BLaER1 (cell line): ENCODE measurements at regions not wholly inside any gene's neighbourhood (a gene's known extent, or its start where the extent isn't known, plus 50 kb on each side); places are given as distances from the start of the nearest gene placed in this dataset.
"Not testable (repeated sequence)": the region's sequence is repeated elsewhere in the genome, so short reads cannot be mapped to it uniquely, and the experiment has no call there.

ENCODE experiments used
- H3K27ac ChIP-seq: shearing (Covaris generic); formaldehyde crosslinking; 2 replicates; pipeline ENCODE4 v1.8.1; 2022
- H3K27me3 ChIP-seq: shearing (Covaris generic); formaldehyde crosslinking; 2 replicates; pipeline ENCODE4 v1.8.1; 2022
- H3K36me3 ChIP-seq: shearing (Covaris generic); formaldehyde crosslinking; 2 replicates; pipeline ENCODE4 v1.8.1; 2022
- H3K4me1 ChIP-seq: shearing (Covaris generic); formaldehyde crosslinking; 2 replicates; pipeline ENCODE4 v1.8.1; 2022
- H3K4me2 ChIP-seq: shearing (Covaris generic); formaldehyde crosslinking; 2 replicates; pipeline ENCODE4 v1.8.1; 2022
- H3K4me3 ChIP-seq: shearing (Covaris generic); formaldehyde crosslinking; 2 replicates; pipeline ENCODE4 v1.8.1; 2022
- H3K9ac ChIP-seq: shearing (Covaris generic); formaldehyde crosslinking; 2 replicates; pipeline ENCODE4 v1.8.1; 2022
- H3K9me3 ChIP-seq: shearing (Covaris generic); formaldehyde crosslinking; 2 replicates; pipeline ENCODE4 v1.8.1; 2022
- H4K20me1 ChIP-seq: shearing (Covaris generic); formaldehyde crosslinking; 2 replicates; pipeline ENCODE4 v1.8.1; 2022
- Cebpa-rat ChIP-seq: shearing (Covaris generic); IDR thresholded peaks from 2 replicates; pipeline ENCODE4 v1.8.1; 2022

DNA sequence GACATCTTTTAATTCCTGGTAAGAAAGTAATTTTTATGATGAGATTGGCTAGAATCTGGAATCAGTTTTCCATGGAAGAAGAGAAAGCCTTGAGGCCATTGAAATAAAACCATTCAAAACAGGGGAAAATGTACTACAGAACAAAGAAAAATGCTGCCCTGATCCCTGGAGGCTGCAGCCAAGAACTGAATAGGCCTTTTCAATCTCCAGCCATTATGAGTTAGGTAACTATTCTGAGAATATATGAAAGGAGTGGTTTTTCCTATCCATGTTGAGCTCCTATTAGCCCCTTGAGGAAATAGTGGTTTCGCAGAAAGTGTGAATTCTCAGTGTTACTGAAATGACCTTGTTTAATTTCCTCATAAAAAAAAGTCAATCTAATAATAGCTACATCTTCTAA lies 408.5 kb upstream of the GRAMD2B start:
- Histone ChIP-seq H3K27me3 (no peaks in the 10 kb centered on the region), H3K9ac (no peak overlapping the region), H4K20me1 (no peaks in the 10 kb centered on the region), H3K36me3 (no peaks in the 10 kb centered on the region), H3K4me1 (peaks cover 12% of the 10 kb centered on the region), H3K4me2 (peak overlapping the region; percentile 22; the same call in 1 of the 2 replicates), H3K9me3 (no peaks in the 10 kb centered on the region), H3K27ac (no peak overlapping the region), H3K4me3 (no peak overlapping the region)
- no peak for TF ChIP-seq Cebpa-rat

DNA sequence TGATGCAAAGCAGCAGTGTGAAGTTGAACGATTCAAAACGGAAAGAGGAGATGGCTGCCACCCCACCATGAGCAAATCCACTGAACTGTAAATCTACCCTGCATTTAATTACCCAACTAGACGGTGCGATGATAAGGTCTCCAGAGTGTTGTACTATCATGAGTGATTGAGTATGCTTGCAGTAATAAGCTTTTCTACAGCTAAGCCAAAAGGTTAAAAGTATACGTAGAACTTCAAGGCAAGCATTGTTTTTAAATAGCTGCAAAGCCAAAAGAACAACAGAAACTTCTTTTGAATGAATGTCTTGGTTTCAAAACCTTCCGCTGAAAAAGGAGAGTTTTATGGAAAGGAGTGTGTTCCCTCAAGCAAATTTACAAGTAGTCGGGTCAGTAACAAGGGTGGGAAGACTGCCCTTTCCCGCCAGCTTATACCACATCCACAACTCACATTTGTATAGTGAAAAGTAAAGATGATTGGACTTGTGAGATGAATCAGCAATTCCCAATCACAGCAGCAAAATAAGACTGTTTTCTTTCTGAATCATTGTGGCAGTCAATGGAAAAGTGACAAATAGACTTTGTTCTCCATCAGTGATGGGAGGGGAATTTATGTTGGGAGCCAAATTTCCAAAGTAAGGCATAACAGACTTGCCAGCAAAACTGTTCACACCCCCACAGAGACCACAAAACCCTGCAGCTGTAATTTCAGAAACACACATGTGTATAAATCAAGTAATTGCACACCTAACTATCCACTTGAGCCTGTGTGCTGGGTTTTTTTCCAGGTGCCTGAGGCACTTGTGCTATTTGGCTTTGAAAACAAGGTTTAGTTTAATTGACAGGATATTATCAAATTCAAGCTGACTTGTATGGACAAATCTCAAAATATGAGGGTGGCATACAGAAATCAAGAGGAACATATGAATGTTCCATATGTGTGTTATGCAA lies 407.7 kb upstream of the GRAMD2B start:
- Histone ChIP-seq H3K27ac (no peak overlapping the region), H3K9ac (no peak overlapping the region), H3K9me3 (no peaks in the 10 kb centered on the region), H4K20me1 (no peaks in the 10 kb centered on the region), H3K4me2 (no peak overlapping the region; the same call in 1 of the 2 replicates), H3K4me1 (peaks cover 12% of the 10 kb centered on the region), H3K4me3 (no peak overlapping the region), H3K27me3 (no peaks in the 10 kb centered on the region), H3K36me3 (no peaks in the 10 kb centered on the region)
- TF ChIP-seq Cebpa-rat = no peak

- Histone ChIP-seq H3K4me2 (no peak overlapping the region), H3K9me3 (no peaks in the 10 kb centered on the region), H3K27ac (no peak overlapping the region), H3K27me3 (no peaks in the 10 kb centered on the region), H3K4me1 (peaks cover 12% of the 10 kb centered on the region), H4K20me1 (no peaks in the 10 kb centered on the region), H3K9ac (no peak overlapping the region), H3K36me3 (no peaks in the 10 kb centered on the region), H3K4me3 (no peak overlapping the region)
- TF ChIP-seq Cebpa-rat = no peak
Measured at GRCh38 chr5:126016256-126016655, 407.0 kb upstream of the GRAMD2B start.

DNA sequence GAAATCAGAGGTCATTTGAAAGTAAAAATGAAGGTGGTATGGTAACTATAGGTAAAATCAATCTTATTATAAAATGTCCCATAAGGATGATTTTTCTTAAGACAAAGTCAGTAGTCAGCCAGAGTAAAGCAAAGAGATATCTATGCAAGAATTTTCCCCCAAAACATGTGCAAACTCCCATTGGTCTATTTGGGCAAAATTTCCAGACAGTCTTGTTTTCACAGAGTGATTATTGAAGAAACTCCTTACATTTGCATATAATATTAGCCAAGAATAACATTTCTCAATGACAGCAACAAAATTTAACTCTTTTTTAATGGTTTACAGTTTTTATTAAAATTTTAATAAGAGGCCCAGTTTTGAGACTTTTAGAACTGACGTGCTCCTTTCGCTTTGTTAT lies 406.1 kb upstream of the GRAMD2B start:
- TF ChIP-seq Cebpa-rat = no peak
- Histone ChIP-seq H3K4me1 (peaks cover 12% of the 10 kb centered on the region), H3K4me3 (no peak overlapping the region), H3K9ac (no peak overlapping the region), H3K27me3 (no peaks in the 10 kb centered on the region), H4K20me1 (no peaks in the 10 kb centered on the region), H3K9me3 (no peaks in the 10 kb centered on the region), H3K4me2 (no peak overlapping the region), H3K36me3 (no peaks in the 10 kb centered on the region), H3K27ac (no peak overlapping the region)

DNA sequence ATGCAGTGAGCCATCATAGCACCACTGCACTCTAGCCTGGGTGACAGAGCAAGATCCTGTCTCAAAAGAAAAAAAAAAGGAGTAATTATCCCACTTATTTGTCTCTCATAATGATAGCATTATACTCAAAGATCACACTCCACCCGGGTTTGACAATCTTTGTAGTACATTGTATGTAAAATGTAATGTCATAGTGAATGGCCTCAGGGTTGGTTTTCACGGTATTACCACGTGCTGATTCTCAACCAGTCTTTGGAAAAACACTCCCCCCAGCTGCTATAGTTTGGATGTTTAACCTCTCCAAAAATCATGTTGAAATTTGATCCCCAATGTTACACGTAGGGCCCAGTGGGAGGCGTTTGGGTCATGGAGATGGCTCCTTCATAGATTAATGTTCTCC lies 402.4 kb upstream of the GRAMD2B start:
- Histone ChIP-seq H3K27ac (no peak overlapping the region), H3K4me3 (no peak overlapping the region), H4K20me1 (no peaks in the 10 kb centered on the region), H3K4me2 (no peak overlapping the region), H3K9ac (no peak overlapping the region), H3K9me3 (peaks cover 4% of the 10 kb centered on the region; the same call in 1 of the 2 replicates), H3K27me3 (no peaks in the 10 kb centered on the region), H3K36me3 (no peaks in the 10 kb centered on the region), H3K4me1 (no peaks in the 10 kb centered on the region)
- TF ChIP-seq Cebpa-rat = no peak

DNA sequence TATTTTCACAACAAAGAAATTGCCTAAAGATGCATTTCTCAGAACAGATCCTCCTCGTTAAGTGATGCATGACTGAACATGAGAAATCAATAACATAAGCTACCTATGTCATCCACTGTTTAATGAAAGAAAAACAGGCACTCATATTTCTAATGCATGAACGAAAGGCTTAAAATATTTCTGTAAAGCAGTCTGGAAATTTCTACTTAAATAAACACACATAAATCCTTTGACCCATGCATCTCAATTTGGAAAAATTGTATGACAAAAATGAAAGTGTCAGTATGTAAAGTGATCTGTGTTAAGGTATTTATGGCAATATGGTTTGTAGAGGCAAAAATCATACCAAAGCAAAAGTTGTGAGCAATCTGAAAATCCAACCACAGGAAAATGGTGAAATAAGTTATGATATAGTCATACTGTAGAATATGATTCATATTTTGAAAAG lies 399.2 kb upstream of the GRAMD2B start:
- no peak overlapping the region for H3K4me2 ChIP-seq
- TF ChIP-seq Cebpa-rat = no peak
- H3K9me3 ChIP-seq = peaks cover 26% of the 10 kb centered on the region
- no peak overlapping the region for H3K9ac ChIP-seq
- no peaks in the 10 kb centered on the region for H3K27me3 ChIP-seq
- no peak overlapping the region for H3K4me3 ChIP-seq
- no peaks in the 10 kb centered on the region for H3K4me1 ChIP-seq
- H3K27ac ChIP-seq = no peak overlapping the region
- no peaks in the 10 kb centered on the region for H3K36me3 ChIP-seq
- H4K20me1 ChIP-seq = no peaks in the 10 kb centered on the region

DNA sequence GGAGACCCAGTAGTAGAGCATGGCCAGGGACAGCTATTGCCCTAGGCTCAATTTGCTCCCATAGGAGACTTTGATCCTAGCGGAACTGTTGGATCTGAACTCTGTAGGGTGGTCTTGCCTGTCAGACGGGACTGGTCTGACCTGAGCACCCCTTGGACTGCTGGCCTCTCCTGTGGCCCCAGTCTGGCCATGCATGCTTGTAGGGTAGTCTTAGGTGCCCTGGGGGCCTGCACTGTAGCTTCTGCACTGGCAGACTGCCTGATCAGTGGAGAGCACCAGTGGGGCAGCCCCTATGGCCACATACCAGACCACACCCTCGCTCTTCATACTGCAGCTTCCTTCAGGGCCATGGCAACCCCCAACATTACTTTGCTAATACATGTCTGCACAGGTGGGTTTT lies 396.1 kb upstream of the GRAMD2B start:
- no peaks in the 10 kb centered on the region for H3K36me3 ChIP-seq
- no peak overlapping the region for H3K9ac ChIP-seq
- H3K9me3 ChIP-seq = peaks cover 39% of the 10 kb centered on the region
- no peak overlapping the region for H3K4me2 ChIP-seq
- H4K20me1 ChIP-seq = no peaks in the 10 kb centered on the region
- H3K27ac ChIP-seq = no peak overlapping the region
- H3K4me3 ChIP-seq = no peak overlapping the region
- H3K4me1 ChIP-seq = no peaks in the 10 kb centered on the region
- TF ChIP-seq Cebpa-rat = no peak
- H3K27me3 ChIP-seq = no peaks in the 10 kb centered on the region

DNA sequence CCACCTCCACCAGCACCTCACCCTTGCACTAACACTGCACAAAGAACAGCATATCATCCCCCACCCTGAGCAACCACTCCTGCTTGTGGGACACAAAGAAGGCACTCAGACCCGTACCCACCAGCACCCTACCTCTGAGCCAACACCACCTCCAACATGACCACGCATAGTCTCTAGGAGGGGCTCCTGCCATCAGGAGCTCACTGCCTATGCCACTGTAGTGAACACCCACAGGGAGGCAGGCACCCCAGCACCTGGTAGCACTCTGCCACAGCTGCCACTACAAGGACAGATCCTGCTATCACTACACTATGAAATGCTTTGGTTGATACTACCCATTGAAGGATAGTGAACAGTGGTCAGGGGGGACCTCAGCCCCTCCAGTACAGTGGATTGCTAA lies 395.6 kb upstream of the GRAMD2B start:
- Histone ChIP-seq H3K27me3 (no peaks in the 10 kb centered on the region), H3K9ac (no peak overlapping the region), H4K20me1 (no peaks in the 10 kb centered on the region), H3K4me2 (no peak overlapping the region), H3K27ac (no peak overlapping the region), H3K9me3 (peaks cover 36% of the 10 kb centered on the region), H3K36me3 (no peaks in the 10 kb centered on the region), H3K4me1 (no peaks in the 10 kb centered on the region), H3K4me3 (no peak overlapping the region)
- TF ChIP-seq Cebpa-rat = no peak

GRCh38 chr5:126028336-126028735 lies 394.9 kb upstream of the GRAMD2B start:
- Histone ChIP-seq H4K20me1 (no peaks in the 10 kb centered on the region), H3K27ac (no peak overlapping the region), H3K4me1 (no peaks in the 10 kb centered on the region), H3K4me2 (no peak overlapping the region), H3K27me3 (no peaks in the 10 kb centered on the region), H3K9me3 (peaks cover 35% of the 10 kb centered on the region), H3K9ac (no peak overlapping the region), H3K36me3 (no peaks in the 10 kb centered on the region), H3K4me3 (no peak overlapping the region)
- no peak for TF ChIP-seq Cebpa-rat

DNA sequence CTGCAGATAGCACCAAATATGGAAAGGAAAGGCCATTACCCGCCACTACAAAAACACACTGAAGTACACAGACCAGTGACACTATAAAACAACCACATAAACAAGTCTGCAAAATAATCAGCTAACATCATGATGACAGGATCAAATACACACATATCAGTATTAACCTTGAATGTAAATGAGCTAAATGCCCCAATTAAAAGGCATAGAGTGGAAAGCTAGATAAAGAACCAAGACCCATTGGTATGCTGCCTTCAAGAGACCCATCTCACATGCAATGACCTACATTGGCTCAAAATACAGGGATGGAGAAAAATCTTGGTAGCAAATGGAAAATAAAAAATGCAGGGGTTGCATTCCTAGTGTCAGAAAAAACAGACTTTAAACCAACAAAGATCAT lies 393.9 kb upstream of the GRAMD2B start:
- H3K9ac ChIP-seq, H3K27me3 ChIP-seq, H3K27ac ChIP-seq, H3K4me1 ChIP-seq, H3K4me3 ChIP-seq, H3K4me2 ChIP-seq, H3K36me3 ChIP-seq, H4K20me1 ChIP-seq: not testable (repeated sequence)
- H3K9me3 ChIP-seq = peaks cover 35% of the 10 kb centered on the region
